Left cardiac atrium (tissue), 4 donors: ENCODE measurements at regions not wholly inside any gene's neighbourhood (a gene's known extent, or its start where the extent isn't known, plus 50 kb on each side); places are given as distances from the start of the nearest gene placed in this dataset.
"Not testable (repeated sequence)": the region's sequence is repeated elsewhere in the genome, so short reads cannot be mapped to it uniquely, and the experiment has no call there.

Experiments
- ATAC-seq, 2 donors: fragments of 200-7000 bp; cut with Tn5 transposase; one replicate each; pipeline ENCODE4 v1.9.1; 2020; ENCODE audit warnings: mild to moderate bottlenecking in 2 of 2, moderate library complexity in 2 of 2
- DNase-seq: peaks from one replicate; pipeline ENCODE4 v3.0.0-alpha.2; 2020
- intact Hi-C, 2 donors: fragments of 100-400 bp; cut with DNase I; formaldehyde crosslinking; loops; one replicate each; pipeline versions ENCODE4 v1.14.1 to v1.15.1; 2022 to 2023
- donor health status: DM: no; HTN: yes; CAD: no.
- donor health status: DM: no; HTN: yes; CAD: no; lungs with severe emphysema.
- donor health status: DM: yes; HTN: yes; CAD: no.
- donor health status: Dilated cardiomyopathy.

- intact Hi-C loops, ATAC-seq, DNase-seq: not testable (repeated sequence)
These were observed 129.1 kb downstream of the CCT8L2 start for GRCh38 chr22:16463472-16463871.

- intact Hi-C loops, DNase-seq, ATAC-seq: not testable (repeated sequence)
These were observed 145.2 kb downstream of the CCT8L2 start for GRCh38 chr22:16447451-16447850.

- intact Hi-C loops, DNase-seq, ATAC-seq: not testable (repeated sequence)
These were observed 145.7 kb downstream of the CCT8L2 start for GRCh38 chr22:16446755-16447440.

GRCh38 chr22:16441014-16441413 lies 151.6 kb downstream of the CCT8L2 start:
- ATAC-seq, intact Hi-C loops, DNase-seq: not testable (repeated sequence)

- DNase-seq, intact Hi-C loops, ATAC-seq: not testable (repeated sequence)
These were observed 169.1 kb downstream of the CCT8L2 start for GRCh38 chr22:16423476-16423875.

- DNase-seq, intact Hi-C loops, ATAC-seq: not testable (repeated sequence)
These were observed 175.1 kb downstream of the CCT8L2 start for GRCh38 chr22:16417498-16417897.

GRCh38 chr22:16404639-16405038 lies 188.0 kb downstream of the CCT8L2 start:
- ATAC-seq, intact Hi-C loops, DNase-seq: not testable (repeated sequence)

GRCh38 chr22:16403661-16404060 lies 188.9 kb downstream of the CCT8L2 start:
- ATAC-seq, intact Hi-C loops, DNase-seq: not testable (repeated sequence)

- DNase-seq, intact Hi-C loops, ATAC-seq: not testable (repeated sequence)
These were observed 189.7 kb downstream of the CCT8L2 start for GRCh38 chr22:16402874-16403399.

- ATAC-seq, DNase-seq, intact Hi-C loops: not testable (repeated sequence)
These were observed 199.1 kb downstream of the CCT8L2 start for GRCh38 chr22:16393476-16393875.

GRCh38 chr22:16391417-16391930 lies 201.1 kb downstream of the CCT8L2 start:
- DNase-seq, ATAC-seq, intact Hi-C loops: not testable (repeated sequence)

GRCh38 chr22:16390541-16391217 lies 201.9 kb downstream of the CCT8L2 start:
- DNase-seq, ATAC-seq, intact Hi-C loops: not testable (repeated sequence)

- ATAC-seq, intact Hi-C loops, DNase-seq: not testable (repeated sequence)
These were observed 202.6 kb downstream of the CCT8L2 start for GRCh38 chr22:16390046-16390445.

GRCh38 chr22:16389256-16389655 lies 203.4 kb downstream of the CCT8L2 start:
- ATAC-seq, DNase-seq, intact Hi-C loops: not testable (repeated sequence)

GRCh38 chr22:16388616-16389015 lies 204.0 kb downstream of the CCT8L2 start:
- DNase-seq, ATAC-seq, intact Hi-C loops: not testable (repeated sequence)

- not testable (repeated sequence) for ATAC-seq, DNase-seq
These were observed 204.5 kb downstream of the CCT8L2 start for GRCh38 chr22:16388127-16388526.

GRCh38 chr22:16387543-16387942 lies 205.1 kb downstream of the CCT8L2 start:
- ATAC-seq, DNase-seq, intact Hi-C loops: not testable (repeated sequence)

More at GRCh38 chr22:16388127-16388526, 204.5 kb downstream of the CCT8L2 start:
- intact Hi-C loops, result not testable (repeated sequence)

GRCh38 chr22:16387088-16387487 lies 205.5 kb downstream of the CCT8L2 start:
- DNase-seq, result no peak
- intact Hi-C loops, result no loop called here
- no peak for ATAC-seq

GRCh38 chr22:16361328-16361727 lies 231.3 kb downstream of the CCT8L2 start:
- DNase-seq, ATAC-seq, intact Hi-C loops: not testable (repeated sequence)
